Calu3 (cell line): ENCODE measurements at regions not wholly inside any gene's neighbourhood (a gene's known extent, or its start where the extent isn't known, plus 50 kb on each side); places are given as distances from the start of the nearest gene placed in this dataset.

Experiments used
- BruUV-seq: library from RNA; stranded (reverse); fragments of 400-500 nt; replicated peaks from 2 replicates; lab custom pipeline; 2021; lab: Mats Ljungman, UMichigan
- CTCF ChIA-PET: fragments of 300-600 bp; sonication (Branson Sonifier 250); formaldehyde crosslinking; loops from one replicate; lab custom pipeline; 2022; ENCODE audit warnings: antibody characterized with exemption; lab: Charles Lee
- DNase-seq: peaks from one replicate; pipeline ENCODE4 v3.0.0; 2022
- H3K27ac Mint-ChIP-seq: one replicate; pipeline ENCODE4 v1.8.0; 2022; ENCODE audit warnings: mixed read lengths; ENCODE audit not compliant: unreplicated experiment
- H3K27me3 Mint-ChIP-seq: one replicate; pipeline ENCODE4 v1.8.0; 2022; ENCODE audit warnings: mixed read lengths; ENCODE audit not compliant: unreplicated experiment
- H3K36me3 Mint-ChIP-seq: one replicate; pipeline ENCODE4 v1.8.0; 2022; ENCODE audit warnings: mild to moderate bottlenecking, moderate library complexity, mixed read lengths; ENCODE audit not compliant: insufficient read depth, unreplicated experiment
- H3K4me1 Mint-ChIP-seq: one replicate; pipeline ENCODE4 v1.8.0; 2022; ENCODE audit warnings: mild to moderate bottlenecking, low read depth, mixed read lengths; ENCODE audit not compliant: unreplicated experiment
- H3K4me3 Mint-ChIP-seq: one replicate; pipeline ENCODE4 v1.8.0; 2022; ENCODE audit warnings: mild to moderate bottlenecking, low read depth, moderate library complexity, mixed read lengths; ENCODE audit not compliant: unreplicated experiment
- H3K9me3 Mint-ChIP-seq: one replicate; pipeline ENCODE4 v1.8.0; 2022; ENCODE audit warnings: low read depth, mixed read lengths; ENCODE audit not compliant: unreplicated experiment
- intact Hi-C: fragments of 100-400 bp; cut with micrococcal nuclease; formaldehyde crosslinking; loops from one replicate; pipeline ENCODE4 v1.10.0; 2022; ENCODE audit not compliant: unreplicated experiment
- TF ChIP-seq, protein P1 (sequence below): fragments of 200-600 bp; IDR thresholded peaks from one replicate; pipeline ENCODE4 v1.8.0; 2022; ENCODE audit warnings: antibody characterized with exemption; ENCODE audit not compliant: unreplicated experiment

GRCh38 chr7:106180721-106181120 lies 68.6 kb upstream of the SYPL1 start:
- CTCF ChIA-PET, result interaction anchor here (1.3 kb wide), 1 partner anchor 556 kb away, joined by 3 read pairs; no protein-coding TSS in a partner anchor
- Mint-ChIP-seq H3K27me3 (no peaks in the 10 kb centered on the region), H3K36me3 (no peaks in the 10 kb centered on the region), H3K27ac (no peak overlapping the region), H3K4me1 (peaks cover 33% of the 10 kb centered on the region), H3K9me3 (no peaks in the 10 kb centered on the region), H3K4me3 (no peak overlapping the region)
- BruUV-seq, result no TSS peak
- TF ChIP-seq, protein P1, sequence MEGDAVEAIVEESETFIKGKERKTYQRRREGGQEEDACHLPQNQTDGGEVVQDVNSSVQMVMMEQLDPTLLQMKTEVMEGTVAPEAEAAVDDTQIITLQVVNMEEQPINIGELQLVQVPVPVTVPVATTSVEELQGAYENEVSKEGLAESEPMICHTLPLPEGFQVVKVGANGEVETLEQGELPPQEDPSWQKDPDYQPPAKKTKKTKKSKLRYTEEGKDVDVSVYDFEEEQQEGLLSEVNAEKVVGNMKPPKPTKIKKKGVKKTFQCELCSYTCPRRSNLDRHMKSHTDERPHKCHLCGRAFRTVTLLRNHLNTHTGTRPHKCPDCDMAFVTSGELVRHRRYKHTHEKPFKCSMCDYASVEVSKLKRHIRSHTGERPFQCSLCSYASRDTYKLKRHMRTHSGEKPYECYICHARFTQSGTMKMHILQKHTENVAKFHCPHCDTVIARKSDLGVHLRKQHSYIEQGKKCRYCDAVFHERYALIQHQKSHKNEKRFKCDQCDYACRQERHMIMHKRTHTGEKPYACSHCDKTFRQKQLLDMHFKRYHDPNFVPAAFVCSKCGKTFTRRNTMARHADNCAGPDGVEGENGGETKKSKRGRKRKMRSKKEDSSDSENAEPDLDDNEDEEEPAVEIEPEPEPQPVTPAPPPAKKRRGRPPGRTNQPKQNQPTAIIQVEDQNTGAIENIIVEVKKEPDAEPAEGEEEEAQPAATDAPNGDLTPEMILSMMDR, result no peak
- intact Hi-C loops, result no loop called here
- DNase-seq, result no peak

DNA sequence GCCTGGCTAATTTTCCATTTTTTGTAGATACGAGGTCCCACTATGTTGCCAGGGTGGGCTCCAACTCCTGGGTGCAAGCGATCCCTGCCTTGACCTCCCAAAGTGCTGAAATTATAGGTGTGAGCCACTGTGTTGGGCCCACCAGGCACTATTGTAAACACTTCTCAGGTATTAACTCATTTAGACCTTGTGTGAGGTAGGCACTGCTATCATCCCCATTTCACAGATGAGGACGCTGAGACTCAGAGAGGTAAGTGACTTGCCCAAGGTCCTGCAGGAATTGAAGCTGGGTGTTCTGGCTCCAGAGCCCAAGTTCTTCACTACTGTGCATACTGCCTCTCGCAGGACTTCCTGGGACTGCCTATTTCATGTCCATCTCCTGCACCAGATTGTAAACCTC lies 67.1 kb upstream of the SYPL1 start:
- Mint-ChIP-seq H3K27ac (no peak overlapping the region), H3K4me1 (peaks cover 33% of the 10 kb centered on the region), H3K36me3 (no peaks in the 10 kb centered on the region), H3K27me3 (no peaks in the 10 kb centered on the region), H3K9me3 (no peaks in the 10 kb centered on the region), H3K4me3 (no peak overlapping the region)
- intact Hi-C loops, result loop anchor here (5.0 to 10.0 kb wide), 7 partner anchors 78 to 976 kb away; partner anchors contain the start of gene CCDC71L
- no TSS peak for BruUV-seq
- TF ChIP-seq, protein P1, result no peak
- DNase-seq, result no peak
- CTCF ChIA-PET, result interaction anchor here (0.6 to 4.4 kb wide), 7 partner anchors 283 to 557 kb away, joined by 3 to 57 read pairs (median 5); no protein-coding TSS in a partner anchor

DNA sequence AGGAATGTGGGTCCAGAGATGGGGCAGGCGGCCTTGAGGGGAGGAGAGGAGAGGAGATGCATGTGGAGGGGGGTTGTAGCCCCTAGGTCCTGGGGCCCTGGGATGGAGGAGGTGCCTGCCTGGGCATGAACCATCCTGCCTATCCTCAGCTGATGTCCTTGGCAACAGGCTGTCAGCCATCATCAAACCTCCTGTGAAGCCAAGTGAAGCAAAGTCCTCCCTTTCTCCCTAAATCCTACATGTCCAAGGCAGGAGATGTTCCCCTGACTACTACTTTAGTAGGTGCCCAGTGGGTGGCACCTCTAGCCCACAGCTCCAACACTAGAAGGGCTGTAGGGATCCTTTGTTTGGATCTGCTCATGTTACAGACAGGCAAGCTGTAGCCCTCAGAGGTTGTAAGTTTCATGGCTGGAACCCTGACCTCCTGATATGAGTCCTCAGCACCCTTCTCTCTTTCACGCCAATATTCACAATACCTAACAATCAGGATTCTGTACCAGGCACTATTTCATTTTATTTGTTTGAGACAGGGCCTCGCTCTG lies 66.6 kb upstream of the SYPL1 start:
- CTCF ChIA-PET, result interaction anchor here (0.6 to 4.4 kb wide), 6 partner anchors 283 to 558 kb away, joined by 3 to 57 read pairs (median 5); no protein-coding TSS in a partner anchor
- Mint-ChIP-seq H3K4me1 (peaks cover 33% of the 10 kb centered on the region), H3K27me3 (no peaks in the 10 kb centered on the region), H3K9me3 (no peaks in the 10 kb centered on the region), H3K4me3 (no peak overlapping the region), H3K36me3 (no peaks in the 10 kb centered on the region), H3K27ac (no peak overlapping the region)
- TF ChIP-seq, protein P1, result no peak
- intact Hi-C loops, result loop anchor here (1.0 to 10.0 kb wide), 9 partner anchors 79 to 976 kb away; partner anchors contain the start of gene CCDC71L
- DNase-seq, result peak; percentile 58
- BruUV-seq, result no TSS peak

- intact Hi-C loops, result loop anchor here (1.0 to 10.0 kb wide), 9 partner anchors 79 to 977 kb away; partner anchors contain the start of gene CCDC71L
- Mint-ChIP-seq H3K36me3 (no peaks in the 10 kb centered on the region), H3K9me3 (no peaks in the 10 kb centered on the region), H3K27me3 (no peaks in the 10 kb centered on the region), H3K4me1 (peaks cover 33% of the 10 kb centered on the region), H3K27ac (no peak overlapping the region), H3K4me3 (no peak overlapping the region)
- TF ChIP-seq, protein P1, result no peak
- CTCF ChIA-PET, result interaction anchor here (0.8 to 4.4 kb wide), 8 partner anchors 107 to 559 kb away, joined by 3 to 57 read pairs (median 5); partner anchors contain the start of gene NAMPT
- DNase-seq, result no peak
- BruUV-seq, result no TSS peak
These were observed 65.9 kb upstream of the SYPL1 start for GRCh38 chr7:106177738-106178592.
